22Rv1 (cell line): ENCODE measurements at regions not wholly inside any gene's neighbourhood (a gene's known extent, or its start where the extent isn't known, plus 50 kb on each side); places are given as distances from the start of the nearest gene placed in this dataset.

Experiments used
- CTCF ChIP-seq: fragments of 450-650 bp; IDR thresholded peaks from 2 replicates; pipeline ENCODE4 v1.5.1; 2017; ENCODE audit warnings: mild to moderate bottlenecking
- ZFX ChIP-seq: fragments of 450-650 bp; IDR thresholded peaks from 2 replicates; pipeline ENCODE4 v1.6.1; 2017; ENCODE audit warnings: antibody characterized with exemption, borderline replicate concordance

- TF ChIP-seq CTCF (no peak), ZFX (no peak)
These were observed 167.0 kb upstream of the ITGA4 start for GRCh38 chr2:181290182-181290581.
